DMS114 treated with DMSO at 0.1 percent for 48 hours (cell line): ENCODE measurements at regions not wholly inside any gene's neighbourhood (a gene's known extent, or its start where the extent isn't known, plus 50 kb on each side); places are given as distances from the start of the nearest gene placed in this dataset.
"Not testable (repeated sequence)": the region's sequence is repeated elsewhere in the genome, so short reads cannot be mapped to it uniquely, and the experiment has no call there.

Experiments
- DNase-seq: peaks from one replicate; lab custom pipeline; 2025; ENCODE audit not compliant: unreplicated experiment; lab: John Stamatoyannopoulos, UW

GRCh38 chr9:97248252-97248651 is 59.2 kb upstream of the CCDC180 start:
- not testable (repeated sequence) for DNase-seq

- DNase-seq = no peak
These were observed 63.9 kb upstream of the CCDC180 start for GRCh38 chr9:97243606-97244005.

- DNase-seq = not testable (repeated sequence)
These were observed 66.0 kb upstream of the CCDC180 start for GRCh38 chr9:97241430-97241829.

GRCh38 chr9:97237951-97238889 is 69.2 kb upstream of the CCDC180 start:
- peak; percentile 60 for DNase-seq

GRCh38 chr9:97237311-97237786 is 70.1 kb upstream of the CCDC180 start:
- peak; percentile 11 for DNase-seq

GRCh38 chr9:97233009-97233400 is 74.5 kb upstream of the CCDC180 start:
- not testable (repeated sequence) for DNase-seq

- not testable (repeated sequence) for DNase-seq
These were observed 75.1 kb upstream of the CCDC180 start for GRCh38 chr9:97232060-97233008.

GRCh38 chr9:97222393-97222792 is 85.1 kb upstream of the CCDC180 start:
- DNase-seq = not testable (repeated sequence)

- DNase-seq = peak; percentile 1
These were observed 85.7 kb upstream of the CCDC180 start for GRCh38 chr9:97221478-97222355.

- DNase-seq = no peak
These were observed 86.5 kb upstream of the CCDC180 start for GRCh38 chr9:97220894-97221477.

GRCh38 chr9:97220396-97220795 is 87.1 kb upstream of the CCDC180 start:
- not testable (repeated sequence) for DNase-seq

- not testable (repeated sequence) for DNase-seq
These were observed 87.9 kb upstream of the CCDC180 start for GRCh38 chr9:97219443-97220140.

- not testable (repeated sequence) for DNase-seq
These were observed 92.3 kb upstream of the CCDC180 start for GRCh38 chr9:97215127-97215526.

GRCh38 chr9:97214556-97214955 is 92.9 kb upstream of the CCDC180 start:
- not testable (repeated sequence) for DNase-seq

- not testable (repeated sequence) for DNase-seq
These were observed 107.8 kb upstream of the CCDC180 start for GRCh38 chr9:97199683-97200082.

GRCh38 chr9:97193767-97194166 is 113.7 kb upstream of the CCDC180 start:
- DNase-seq = not testable (repeated sequence)

GRCh38 chr9:97188545-97188944 is 118.9 kb upstream of the CCDC180 start:
- no peak for DNase-seq

GRCh38 chr9:97187706-97188105 is 119.8 kb upstream of the CCDC180 start:
- not testable (repeated sequence) for DNase-seq

GRCh38 chr9:97186493-97186892 is 121.0 kb upstream of the CCDC180 start:
- no peak for DNase-seq
